ENCODE measurements at regions not wholly inside any gene's neighbourhood (a gene's known extent, or its start where the extent isn't known, plus 50 kb on each side); places are given as distances from the start of the nearest gene placed in this dataset.

- WGBS, 3 donors: 77 to 96% (median 88%) methylated on average over 1 of the region's 1 CpG
- intact Hi-C loops (cut with DNase I): no loop called here
- H3K9me3 ChIP-seq: no peaks in the 10 kb centered on the region
- H3K4me3 ChIP-seq: no peak overlapping the region
- H3K27me3 ChIP-seq (ENCODE audit: insufficient read depth in 3 of 3, low read length in 2 of 3): no peaks in the 10 kb centered on the region
- ATAC-seq (no peak), DNase-seq (no peak)
- no peaks in the 10 kb centered on the region for H3K4me1 ChIP-seq
- H3K36me3 ChIP-seq (ENCODE audit: insufficient read depth in 1 of 2, low read depth in 1 of 2): no peaks in the 10 kb centered on the region
- H3K27ac ChIP-seq: no peak overlapping the region
- TF ChIP-seq CTCF (IDR thresholded peaks at IDR 0.05): no peak
These were observed 62.3 kb upstream of the CALM2 start for GRCh38 chr2:47238638-47239037.

DNA sequence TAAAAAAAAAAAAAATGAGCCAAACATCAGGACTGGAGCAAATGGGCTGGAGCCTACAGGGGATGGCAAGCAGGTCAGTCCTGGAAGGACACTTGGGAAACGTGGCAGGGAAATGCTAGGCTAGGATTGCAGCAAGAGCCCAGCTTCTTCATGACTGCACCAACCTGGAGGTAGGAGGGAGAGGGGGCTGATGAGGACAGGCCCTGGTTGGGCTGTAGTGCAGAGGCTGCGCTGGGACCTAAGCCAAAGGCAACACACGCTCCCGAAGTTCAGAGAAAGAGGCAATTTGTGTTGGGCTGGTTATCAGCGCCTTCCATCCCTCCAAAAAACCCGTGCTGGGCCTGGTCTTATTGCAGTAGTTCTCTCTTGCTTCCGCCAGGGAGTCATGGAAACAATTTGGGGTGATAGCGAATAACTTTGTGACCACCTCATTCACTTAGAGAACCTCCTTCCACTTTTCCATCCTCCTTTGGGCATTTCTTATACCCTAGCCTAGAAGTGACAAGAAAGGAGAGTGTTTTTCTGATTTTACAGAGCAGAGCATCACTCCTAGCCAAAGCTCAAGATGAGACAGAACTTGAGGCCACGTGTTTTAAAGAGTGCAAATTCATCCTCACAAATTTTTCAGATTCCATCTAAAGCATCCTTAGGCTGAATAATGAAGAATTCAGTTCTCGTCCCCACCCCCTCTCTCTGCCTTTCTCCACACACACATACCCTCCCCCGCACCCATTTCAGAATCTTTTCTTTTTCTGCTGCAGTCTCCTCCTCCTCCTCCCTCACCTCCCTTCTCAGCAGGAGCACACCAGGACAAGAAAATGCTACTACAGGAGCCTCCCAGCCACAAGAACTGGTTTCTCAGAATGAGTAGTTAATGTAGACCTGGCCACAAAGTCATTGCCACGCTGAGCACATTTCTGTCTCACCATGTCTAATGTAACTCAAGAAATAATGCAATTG is 61.3 kb upstream of the CALM2 start:
- H3K4me3 ChIP-seq: no peak overlapping the region
- intact Hi-C loops (cut with DNase I): no loop called here
- H3K36me3 ChIP-seq (ENCODE audit: insufficient read depth in 1 of 2, low read depth in 1 of 2): no peaks in the 10 kb centered on the region
- TF ChIP-seq CTCF (IDR thresholded peaks at IDR 0.05): no peak
- WGBS, 3 donors: 65 to 85% (median 66%) methylated on average over 12 of the region's 12 CpGs
- H3K9me3 ChIP-seq: no peaks in the 10 kb centered on the region
- ATAC-seq (no peak), DNase-seq (peak in 1 of 2 donors; percentile 27)
- no peak overlapping the region for H3K27ac ChIP-seq
- H3K27me3 ChIP-seq (ENCODE audit: insufficient read depth in 3 of 3, low read length in 2 of 3): no peaks in the 10 kb centered on the region
- no peaks in the 10 kb centered on the region for H3K4me1 ChIP-seq

DNA sequence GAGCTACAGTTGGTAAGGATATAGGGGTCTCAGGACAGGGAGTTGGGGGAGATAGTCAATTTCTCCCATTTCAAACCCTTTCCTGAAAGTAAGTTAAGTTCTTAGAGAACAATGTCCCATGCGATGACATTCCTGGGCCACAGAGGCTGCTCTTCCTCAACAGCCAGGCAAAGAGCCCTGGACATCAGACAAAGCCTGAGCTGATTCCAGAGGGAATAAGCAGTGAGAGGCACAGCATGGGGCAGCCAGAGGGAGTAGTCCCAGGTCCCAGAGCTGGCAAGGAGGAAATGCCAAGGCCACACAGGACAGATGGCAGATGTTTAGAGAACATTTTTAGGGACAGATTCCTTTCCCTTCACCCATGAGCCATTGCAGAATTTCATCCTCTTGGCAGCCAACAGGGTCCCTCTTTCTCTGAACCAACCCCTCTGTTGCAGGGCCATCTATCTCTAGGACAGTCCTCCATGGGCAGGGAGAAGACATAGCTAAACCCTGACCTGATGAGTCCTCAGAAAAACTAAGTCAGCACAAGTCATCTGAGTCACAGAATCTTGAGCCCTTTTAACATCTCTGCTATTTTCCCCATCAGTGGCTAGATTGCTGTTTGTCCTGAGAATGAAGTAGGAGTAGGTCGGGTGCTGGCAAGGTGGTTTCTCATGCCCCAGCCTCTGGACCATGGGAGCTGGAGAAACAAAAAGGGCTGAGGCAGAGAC is 60.3 kb upstream of the CALM2 start:
- Histone ChIP-seq H3K9me3 (no peaks in the 10 kb centered on the region), H3K27ac (no peak overlapping the region), H3K4me1 (no peaks in the 10 kb centered on the region), H3K27me3 (ENCODE audit: insufficient read depth in 3 of 3, low read length in 2 of 3) (no peaks in the 10 kb centered on the region), H3K4me3 (no peak overlapping the region), H3K36me3 (ENCODE audit: insufficient read depth in 1 of 2, low read depth in 1 of 2) (no peaks in the 10 kb centered on the region)
- intact Hi-C loops (cut with DNase I): no loop called here
- TF ChIP-seq CTCF (IDR thresholded peaks at IDR 0.05): no peak
- DNase-seq: no peak
- ATAC-seq: no peak
- WGBS, 3 donors: 59 to 65% (median 65%) methylated on average over 2 of the region's 2 CpGs

GRCh38 chr2:47235132-47235531 is 58.8 kb upstream of the CALM2 start:
- Histone ChIP-seq H3K27me3 (ENCODE audit: insufficient read depth in 3 of 3, low read length in 2 of 3) (no peaks in the 10 kb centered on the region), H3K27ac (no peak overlapping the region), H3K9me3 (no peaks in the 10 kb centered on the region), H3K4me1 (no peaks in the 10 kb centered on the region), H3K36me3 (ENCODE audit: insufficient read depth in 1 of 2, low read depth in 1 of 2) (no peaks in the 10 kb centered on the region), H3K4me3 (no peak overlapping the region)
- 95 to 99% (median 98%) methylated on average over 2 of the region's 2 CpGs for WGBS, 3 donors
- DNase-seq: no peak
- no peak for ATAC-seq
- intact Hi-C loops (cut with DNase I): no loop called here
- no peak for TF ChIP-seq CTCF (IDR thresholded peaks at IDR 0.05)
